Lung microvascular endothelial cell (primary cell): ENCODE measurements at regions not wholly inside any gene's neighbourhood (a gene's known extent, or its start where the extent isn't known, plus 50 kb on each side); places are given as distances from the start of the nearest gene placed in this dataset.
A peak's percentile ranks its signal among the peaks of the same experiment; 100 is the strongest.

Experiments
- DNase-seq, 2 donors: peaks; one replicate each; pipeline versions ENCODE4 v3.0.0 to v3.0.0-alpha.2; 2010; ENCODE audit warnings: low read depth in 2 of 2

GRCh38 chr22:27164781-27165503 lies 507.6 kb downstream of the MIAT start:
- DNase-seq = no peak

GRCh38 chr22:27168681-27169080 lies 511.3 kb downstream of the MIAT start:
- DNase-seq = no peak

- peak; percentile 6 to 53 for DNase-seq
Observed at GRCh38 chr22:27170491-27170890, 513.1 kb downstream of the MIAT start.

- no peak for DNase-seq
Observed at GRCh38 chr22:27171212-27171611, 513.8 kb downstream of the MIAT start.

- peak; percentile 43 to 55 for DNase-seq
Observed at GRCh38 chr22:27173530-27173929, 516.1 kb downstream of the MIAT start.

DNA sequence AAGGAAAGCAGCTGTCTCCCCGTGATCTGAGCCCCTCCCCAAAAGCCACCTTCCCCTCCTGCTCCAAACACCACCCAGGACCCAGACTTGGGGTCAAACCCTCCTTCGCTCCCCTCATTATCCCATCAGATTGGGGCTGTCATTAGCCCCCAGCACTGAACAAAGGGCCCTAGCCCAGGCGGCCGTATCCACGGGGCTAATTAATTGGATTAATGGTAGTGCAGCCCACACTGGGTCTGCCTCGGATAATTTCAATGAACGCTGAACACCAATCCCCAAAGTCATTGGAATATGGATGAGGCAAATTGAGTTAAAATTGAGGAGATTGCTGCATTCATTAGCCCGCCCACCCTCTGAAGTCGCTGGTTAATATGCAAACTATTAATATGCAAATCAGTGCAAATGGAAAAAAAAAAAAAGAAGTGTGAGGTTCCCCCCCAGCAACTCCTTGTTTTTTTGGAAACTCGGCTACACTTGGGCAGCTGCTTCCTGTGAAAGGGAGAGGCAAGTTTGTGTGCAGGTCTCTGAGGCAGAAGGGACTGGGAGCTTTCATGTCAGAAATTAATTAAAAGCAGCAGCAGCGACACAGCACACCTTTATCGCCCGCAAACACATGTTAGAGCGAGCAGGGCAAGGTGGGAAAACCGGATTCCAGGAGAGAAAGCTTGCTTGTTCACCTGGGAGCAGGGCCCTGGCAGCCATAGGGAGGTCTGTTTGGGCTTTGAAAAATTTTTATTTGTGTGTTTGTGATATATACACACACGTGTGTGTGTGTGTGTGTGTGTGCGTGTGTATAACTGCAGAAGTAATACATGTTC lies 517.8 kb downstream of the MIAT start:
- DNase-seq = no peak

DNA sequence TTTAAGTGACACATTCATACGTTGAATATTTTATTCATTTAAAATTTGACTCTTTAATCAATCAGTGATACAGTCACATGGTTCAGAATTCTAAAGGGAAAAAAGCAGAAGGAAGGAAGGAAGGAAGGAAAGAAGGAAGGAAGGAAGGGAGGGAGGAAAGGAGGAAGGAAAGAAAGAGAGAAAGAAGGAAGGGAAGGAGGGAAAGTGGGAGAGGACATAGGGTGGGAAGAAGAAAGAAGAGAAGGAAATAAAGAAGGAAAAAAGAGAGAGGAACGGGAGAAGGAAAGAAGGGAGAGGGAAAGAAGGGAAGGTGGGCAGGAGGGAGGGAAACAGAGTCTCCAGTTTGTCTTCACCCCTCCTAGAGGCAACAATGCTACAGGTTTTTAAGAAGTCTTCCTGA lies 518.6 kb downstream of the MIAT start:
- no peak for DNase-seq

- no peak for DNase-seq
Observed at GRCh38 chr22:27179161-27179560, 521.8 kb downstream of the MIAT start.

DNA sequence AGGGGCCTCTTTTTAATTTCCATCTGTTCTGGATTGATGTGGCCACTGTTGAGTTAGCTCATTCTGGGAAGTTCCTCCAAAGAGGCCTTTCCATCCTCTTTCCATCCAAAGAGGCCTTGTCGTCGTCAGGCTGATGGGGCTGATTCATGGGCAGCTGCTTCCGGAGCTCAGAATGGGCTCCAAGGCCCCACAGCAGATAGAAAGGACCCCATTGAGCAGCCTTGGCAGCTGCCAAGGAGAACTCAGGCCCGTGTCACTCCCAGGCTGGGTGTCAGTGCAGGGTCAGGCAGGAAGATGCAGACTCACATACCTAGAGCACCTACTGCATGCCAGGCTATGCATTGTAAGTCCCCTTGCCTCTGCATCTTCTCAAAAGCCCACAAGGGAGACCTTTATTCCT lies 524.1 kb downstream of the MIAT start:
- no peak for DNase-seq

GRCh38 chr22:27183474-27183873 lies 526.1 kb downstream of the MIAT start:
- DNase-seq = no peak

- DNase-seq = no peak
Observed at GRCh38 chr22:27185099-27185709, 527.8 kb downstream of the MIAT start.

DNA sequence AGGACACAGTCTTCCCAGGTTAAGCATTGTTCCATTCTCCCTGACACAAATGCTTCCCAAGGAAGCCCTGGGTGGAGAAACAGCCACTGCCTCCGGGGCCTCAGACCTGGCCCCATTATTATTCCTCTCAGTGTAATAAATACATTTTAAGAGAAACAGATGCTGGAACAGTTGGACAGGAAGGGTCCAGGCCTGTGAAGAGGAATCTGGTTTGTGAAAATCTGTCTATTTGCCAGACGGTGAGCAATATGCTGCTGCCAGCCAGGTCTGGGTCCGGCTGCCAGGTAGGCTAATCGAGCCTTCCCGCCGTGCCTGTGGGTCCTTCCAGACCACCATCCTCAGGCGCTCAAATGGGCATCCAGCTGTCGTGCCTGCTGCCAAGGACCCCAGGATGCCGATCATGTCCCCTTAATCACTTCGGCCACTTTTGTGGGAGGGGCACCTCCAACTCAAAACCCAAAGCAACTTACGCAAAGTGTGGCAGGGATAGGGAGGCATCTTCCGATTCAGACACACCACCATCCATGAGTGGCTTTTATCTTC lies 528.4 kb downstream of the MIAT start:
- DNase-seq = no peak

- no peak for DNase-seq
Observed at GRCh38 chr22:27186643-27187042, 529.3 kb downstream of the MIAT start.

DNA sequence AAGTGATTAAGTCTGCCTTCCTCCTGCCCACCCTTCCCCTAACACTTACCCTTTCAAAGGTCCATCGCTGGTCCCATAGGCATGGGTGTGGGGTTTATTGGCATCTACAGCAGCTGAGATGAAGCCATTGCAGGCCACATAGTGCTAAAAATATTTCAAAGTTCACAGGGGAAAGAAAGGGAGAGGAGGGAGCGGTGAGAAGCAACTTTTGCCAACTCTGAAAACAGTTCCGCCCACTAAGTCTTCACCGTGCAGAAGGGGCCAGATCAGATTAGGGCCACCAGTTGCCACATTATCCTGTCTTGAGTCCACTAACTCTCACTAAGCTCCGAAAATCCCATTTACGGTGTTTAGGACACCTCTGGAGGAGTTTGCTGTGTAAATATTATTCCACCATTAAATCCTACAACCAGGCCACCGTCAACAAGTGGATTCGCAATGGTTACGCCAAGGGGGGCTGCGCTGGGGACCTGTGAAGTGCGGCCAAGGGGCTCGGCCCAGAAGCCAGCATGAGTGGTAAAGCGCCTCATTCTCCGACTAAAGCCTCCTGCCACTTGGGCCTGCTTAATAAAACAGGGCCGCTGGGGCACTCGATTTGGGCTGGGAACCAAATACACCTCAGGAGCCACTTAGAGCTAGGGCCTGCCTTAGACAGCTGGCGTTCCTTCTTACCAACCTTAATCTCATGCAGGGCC lies 534.9 kb downstream of the MIAT start:
- no peak for DNase-seq

DNA sequence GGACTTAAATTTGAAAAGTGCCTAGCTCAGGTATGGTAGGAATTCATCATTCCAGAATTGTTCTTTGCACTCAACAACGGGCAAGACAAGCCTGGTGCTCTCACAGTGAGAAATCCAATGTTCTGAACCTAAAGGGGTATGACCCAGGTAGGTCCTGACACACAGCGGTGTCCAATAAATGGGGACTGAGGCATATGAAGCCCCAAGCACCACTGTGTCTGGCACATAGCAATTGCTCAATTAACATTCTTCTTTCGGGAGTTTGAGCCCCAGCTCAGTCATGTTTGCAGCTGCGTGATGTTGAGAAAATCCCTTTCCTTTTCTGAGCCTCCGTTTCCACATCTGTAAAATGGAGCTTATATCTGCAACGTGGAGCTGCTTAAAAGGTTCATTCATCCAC lies 535.8 kb downstream of the MIAT start:
- no peak for DNase-seq

DNA sequence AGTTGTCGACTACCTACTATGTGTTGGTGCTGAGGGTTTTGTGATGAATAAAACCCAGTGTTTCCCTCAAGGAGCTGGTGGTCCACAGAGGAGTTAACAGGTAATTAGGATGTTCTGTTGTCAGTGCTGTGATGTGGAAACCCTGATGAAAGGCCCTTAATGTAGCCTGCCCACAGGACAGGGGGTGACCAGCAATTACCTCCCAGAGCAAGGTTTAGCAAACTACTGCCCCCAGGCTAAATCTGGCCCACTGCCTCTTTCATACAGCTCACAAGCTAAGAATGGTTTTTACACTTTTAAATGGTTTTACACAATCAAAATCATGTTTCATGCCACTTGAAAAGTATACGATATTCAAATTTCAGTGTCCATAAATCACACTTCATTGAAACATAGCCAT lies 536.2 kb downstream of the MIAT start:
- no peak for DNase-seq

DNA sequence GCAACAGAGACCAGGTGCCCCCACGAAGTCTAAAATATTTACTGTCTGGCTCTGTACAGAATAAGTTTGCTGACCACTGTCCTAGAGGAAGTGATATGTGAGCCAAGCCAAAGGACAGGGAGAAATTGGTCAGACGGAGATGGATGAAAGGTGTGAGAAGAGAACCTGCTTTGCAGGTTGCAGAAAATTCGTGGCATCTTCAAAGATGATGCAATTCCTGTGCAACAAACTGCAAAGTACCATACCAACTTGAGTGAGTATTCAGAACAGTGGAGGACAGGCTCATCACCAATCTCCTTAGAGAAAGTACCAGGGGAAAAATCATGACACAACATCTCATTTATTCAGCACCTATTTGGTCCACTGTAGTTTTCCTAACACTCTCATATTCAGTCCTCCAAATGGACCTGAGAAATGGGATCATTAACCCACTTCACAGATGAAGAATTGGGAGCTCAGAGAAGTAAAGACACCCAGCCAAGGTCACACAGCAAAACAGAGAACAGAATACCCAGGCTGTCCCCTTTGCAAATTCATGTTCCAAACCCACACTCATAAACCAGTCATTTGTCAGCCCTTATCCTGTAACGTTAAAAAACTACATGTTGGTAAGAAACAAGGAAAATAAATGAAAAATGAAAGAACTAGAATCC lies 536.8 kb downstream of the MIAT start:
- no peak for DNase-seq

DNA sequence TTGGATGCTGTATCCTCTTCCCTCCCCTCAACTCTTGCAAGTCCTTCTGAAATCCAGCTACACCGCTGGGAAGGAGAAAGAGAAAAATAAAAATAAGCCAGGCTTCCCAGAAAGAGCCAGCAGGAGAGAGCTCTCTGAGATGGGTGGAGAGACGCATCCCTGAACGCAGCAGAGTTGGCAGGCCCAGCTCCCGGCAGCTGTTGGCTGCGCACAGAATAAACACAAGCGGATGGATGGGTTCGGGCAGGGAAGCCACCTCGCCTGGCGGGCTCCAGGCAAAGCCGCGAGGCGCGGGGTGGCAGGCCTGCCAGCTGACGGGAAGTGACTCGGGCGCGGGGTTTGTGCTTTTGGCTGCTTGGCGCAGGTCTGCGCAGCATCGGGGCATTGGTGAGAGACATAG lies 537.7 kb downstream of the MIAT start:
- DNase-seq = no peak

- no peak for DNase-seq
Observed at GRCh38 chr22:27195494-27195893, 538.1 kb downstream of the MIAT start.

DNA sequence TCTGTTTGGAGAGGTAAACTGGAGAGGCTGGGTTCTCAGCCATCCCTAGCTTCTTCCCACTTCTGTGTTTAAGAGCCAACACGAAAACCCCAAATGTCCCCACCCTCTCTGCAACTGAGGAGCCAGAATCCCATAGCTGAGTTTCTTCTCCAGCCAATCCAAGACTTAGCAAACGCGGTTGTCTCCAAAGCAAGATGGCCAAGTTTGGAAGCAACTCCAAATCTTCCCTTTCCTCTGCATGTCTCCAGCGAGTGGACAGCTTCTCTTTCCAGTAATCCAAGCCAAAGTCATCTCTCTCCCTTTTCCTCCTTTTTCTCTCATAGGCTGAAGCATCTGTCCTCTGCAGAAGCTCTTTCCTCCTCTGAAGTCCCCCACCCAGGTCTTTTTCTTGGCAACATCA lies 539.2 kb downstream of the MIAT start:
- DNase-seq = no peak

- no peak for DNase-seq
Observed at GRCh38 chr22:27197052-27197451, 539.7 kb downstream of the MIAT start.
